Tibial nerve (tissue), 4 donors: ENCODE measurements at regions not wholly inside any gene's neighbourhood (a gene's known extent, or its start where the extent isn't known, plus 50 kb on each side); places are given as distances from the start of the nearest gene placed in this dataset.

Experiments
- CTCF ChIP-seq, 5 experiments: fragments of 200-600 bp in 3 of 5; fragments of 450-650 bp in 2 of 5; sonication (generic) in 3 of 5; IDR thresholded peaks; one replicate each; pipeline ENCODE4 v1.5.1; 2016 to 2019; ENCODE audit warnings: antibody characterized with exemption in 5 of 5, mild to moderate bottlenecking in 3 of 5, moderate library complexity in 2 of 5
- EP300 ChIP-seq, 2 donors: sonication (generic); formaldehyde crosslinking; IDR thresholded peaks; one replicate each; pipeline ENCODE4 v1.6.1; 2017; ENCODE audit warnings: antibody characterized with exemption in 2 of 2, mild to moderate bottlenecking in 1 of 2
- POLR2A ChIP-seq, 2 donors: fragments of 450-650 bp; IDR thresholded peaks; one replicate each; pipeline ENCODE4 v1.6.1; 2017; ENCODE audit warnings: antibody characterized with exemption in 2 of 2, mild to moderate bottlenecking in 2 of 2, moderate library complexity in 2 of 2

- TF ChIP-seq CTCF (IDR thresholded peaks at IDR 0.05) (no peak), POLR2A (IDR thresholded peaks at IDR 0.05) (no peak), EP300 (IDR thresholded peaks at IDR 0.05) (no peak)
Observed at GRCh38 chr3:104126864-104127553, 1239.7 kb upstream of the ALCAM start.
